HUES64 (cell line): ENCODE measurements at regions not wholly inside any gene's neighbourhood (a gene's known extent, or its start where the extent isn't known, plus 50 kb on each side); places are given as distances from the start of the nearest gene placed in this dataset.

Experiments
- H3K27ac ChIP-seq: 2 replicates; pipeline ENCODE4 v1.7.0; 2013; ENCODE audit warnings: low read depth, low read length, inconsistent platforms
- H3K27me3 ChIP-seq: 2 replicates; pipeline ENCODE4 v1.6.1; 2013; ENCODE audit warnings: mild to moderate bottlenecking, low read length; ENCODE audit not compliant: insufficient read depth
- H3K36me3 ChIP-seq: 2 replicates; pipeline ENCODE4 v1.6.1; 2013; ENCODE audit warnings: mild to moderate bottlenecking, low read length; ENCODE audit not compliant: insufficient read depth
- H3K4me1 ChIP-seq: 2 replicates; pipeline ENCODE4 v1.6.1; 2013; ENCODE audit warnings: mild to moderate bottlenecking, low read length, moderate library complexity; ENCODE audit not compliant: insufficient read depth
- H3K4me3 ChIP-seq: 2 replicates; pipeline ENCODE4 v1.5.1; 2013; ENCODE audit warnings: mild to moderate bottlenecking, low read length, moderate library complexity
- H3K9ac ChIP-seq: 2 replicates; pipeline ENCODE4 v1.6.1; 2013; ENCODE audit warnings: mild to moderate bottlenecking, low read depth, low read length
- H3K9me3 ChIP-seq: 2 replicates; pipeline ENCODE4 v1.6.1; 2013; ENCODE audit warnings: low read depth, low read length; ENCODE audit not compliant: insufficient read depth
- WGBS: fragments of 150-250, 120-280 bp; methylation state at CpG from one replicate; pipeline ENCODE4 v1.1.7; 2013; ENCODE audit warnings: missing lambda C conversion rate; 5-methylcytosine and 5-hydroxymethylcytosine counted together

DNA sequence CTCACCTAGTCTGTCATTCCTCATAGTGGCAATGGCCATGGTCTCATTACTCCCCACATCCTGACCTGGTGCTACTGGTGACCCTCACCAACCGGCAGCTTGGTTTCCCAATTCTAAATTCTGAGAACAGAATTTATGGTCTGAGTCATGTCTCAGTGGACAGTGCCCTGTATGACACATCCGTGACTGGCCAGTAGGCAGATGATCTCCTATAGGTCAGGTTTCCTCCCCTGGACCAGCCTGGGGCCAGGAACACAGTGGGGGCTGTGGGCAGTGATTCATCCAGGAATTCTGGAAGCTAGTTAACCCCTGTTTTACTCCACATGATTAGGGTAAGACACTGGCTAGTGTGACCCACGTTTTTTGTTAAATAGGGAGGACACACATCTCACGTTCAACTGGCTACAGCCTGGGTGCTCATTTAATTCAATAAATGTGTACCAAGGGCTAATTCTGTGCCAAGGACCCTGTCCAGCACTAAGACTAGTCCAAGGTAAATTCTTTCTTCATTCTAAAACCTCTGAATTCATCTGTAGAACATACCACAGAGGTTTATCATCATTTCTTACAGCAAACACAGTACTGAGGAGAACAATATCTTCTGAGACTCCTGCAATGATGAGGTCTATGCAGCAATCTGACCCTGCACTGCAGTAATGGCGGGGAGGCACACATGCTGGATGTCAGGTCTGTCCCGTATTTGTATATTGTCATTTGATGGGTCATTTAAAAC lies 249.6 kb upstream of the TBX3 start:
- 77% methylated on average over 5 of the region's 6 CpGs for WGBS
- H3K9ac ChIP-seq = no peak overlapping the region
- H3K36me3 ChIP-seq = no peaks in the 10 kb centered on the region
- no peaks in the 10 kb centered on the region for H3K27me3 ChIP-seq
- no peak overlapping the region for H3K27ac ChIP-seq
- no peaks in the 10 kb centered on the region; the same call in 1 of the 2 replicates for H3K4me1 ChIP-seq
- H3K9me3 ChIP-seq = peaks cover 8% of the 10 kb centered on the region; the same call in 1 of the 2 replicates
- H3K4me3 ChIP-seq = no peak overlapping the region

DNA sequence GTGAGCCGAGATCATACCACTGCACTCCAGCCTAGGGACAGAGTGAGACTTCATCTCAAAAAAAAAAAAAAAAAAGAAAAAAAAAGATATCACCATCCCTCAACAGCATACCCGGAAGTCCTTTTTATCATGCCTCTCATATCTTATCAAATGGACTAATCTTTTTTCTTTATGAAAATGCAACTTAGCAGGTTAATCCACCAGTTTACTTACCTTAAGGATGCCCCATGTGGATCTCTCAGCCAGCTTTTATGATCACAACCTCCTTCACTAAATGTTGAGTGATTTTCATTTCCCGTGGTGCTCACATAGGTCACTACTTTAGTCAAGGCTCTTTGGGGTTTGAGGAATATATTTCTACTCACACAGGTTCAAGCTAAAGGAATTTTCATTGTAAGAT lies 248.8 kb upstream of the TBX3 start:
- Histone ChIP-seq H3K9ac (no peak overlapping the region), H3K4me1 (no peaks in the 10 kb centered on the region; the same call in 1 of the 2 replicates), H3K4me3 (no peak overlapping the region), H3K27me3 (no peaks in the 10 kb centered on the region), H3K36me3 (no peaks in the 10 kb centered on the region), H3K27ac (no peak overlapping the region), H3K9me3 (peaks cover 8% of the 10 kb centered on the region; the same call in 1 of the 2 replicates)
- WGBS = 97% methylated on average over 3 of the region's 3 CpGs

DNA sequence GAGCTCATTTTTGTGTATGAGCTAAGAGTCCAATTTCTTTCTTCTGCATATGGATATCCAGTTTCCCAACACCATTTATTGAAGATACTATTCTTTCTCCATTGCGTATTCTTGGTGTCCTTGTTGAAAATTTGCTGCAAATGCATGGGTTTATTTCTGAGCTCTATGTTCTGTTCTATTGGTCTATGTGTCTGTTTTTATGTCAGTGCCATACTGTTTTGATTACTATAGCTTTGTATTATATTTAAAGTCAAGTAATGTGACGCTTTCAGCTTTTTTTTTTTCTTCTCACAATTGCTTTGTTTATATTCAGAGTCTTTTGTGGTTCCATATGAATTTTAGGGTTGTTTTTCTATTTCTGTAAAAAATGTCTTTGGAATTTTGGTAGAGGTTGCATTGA lies 247.1 kb upstream of the TBX3 start:
- WGBS = 100% methylated on average over 1 of the region's 2 CpGs
- H3K9ac ChIP-seq = no peak overlapping the region
- no peak overlapping the region for H3K27ac ChIP-seq
- H3K4me3 ChIP-seq = no peak overlapping the region
- no peaks in the 10 kb centered on the region for H3K36me3 ChIP-seq
- H3K9me3 ChIP-seq = peaks cover 8% of the 10 kb centered on the region; the same call in 1 of the 2 replicates
- no peaks in the 10 kb centered on the region for H3K27me3 ChIP-seq
- no peaks in the 10 kb centered on the region for H3K4me1 ChIP-seq

DNA sequence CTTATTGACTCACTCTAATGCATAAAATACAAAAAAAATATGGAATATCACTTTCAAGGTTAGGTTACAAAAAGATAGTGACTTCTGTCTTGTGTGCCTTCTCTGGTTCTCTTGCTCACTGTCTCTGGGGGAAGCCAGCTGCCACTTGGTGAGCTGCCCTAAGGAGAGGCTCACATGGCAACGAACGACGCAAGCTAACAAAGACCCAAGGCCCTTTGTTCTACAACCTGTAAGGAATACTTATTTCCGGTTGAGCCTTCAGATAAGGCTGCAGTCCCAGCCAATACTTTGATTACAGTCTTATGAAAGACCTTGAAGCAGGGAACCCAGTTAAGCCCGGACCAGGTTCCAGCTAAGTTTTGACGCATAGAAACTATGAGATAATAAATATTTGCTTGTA lies 242.4 kb upstream of the TBX3 start:
- no peak overlapping the region for H3K9ac ChIP-seq
- no peak overlapping the region for H3K4me3 ChIP-seq
- H3K27ac ChIP-seq = no peak overlapping the region
- H3K36me3 ChIP-seq = no peaks in the 10 kb centered on the region
- WGBS = 96% methylated on average over 5 of the region's 6 CpGs
- H3K4me1 ChIP-seq = no peaks in the 10 kb centered on the region
- H3K27me3 ChIP-seq = no peaks in the 10 kb centered on the region
- H3K9me3 ChIP-seq = peaks cover 8% of the 10 kb centered on the region; the same call in 1 of the 2 replicates

DNA sequence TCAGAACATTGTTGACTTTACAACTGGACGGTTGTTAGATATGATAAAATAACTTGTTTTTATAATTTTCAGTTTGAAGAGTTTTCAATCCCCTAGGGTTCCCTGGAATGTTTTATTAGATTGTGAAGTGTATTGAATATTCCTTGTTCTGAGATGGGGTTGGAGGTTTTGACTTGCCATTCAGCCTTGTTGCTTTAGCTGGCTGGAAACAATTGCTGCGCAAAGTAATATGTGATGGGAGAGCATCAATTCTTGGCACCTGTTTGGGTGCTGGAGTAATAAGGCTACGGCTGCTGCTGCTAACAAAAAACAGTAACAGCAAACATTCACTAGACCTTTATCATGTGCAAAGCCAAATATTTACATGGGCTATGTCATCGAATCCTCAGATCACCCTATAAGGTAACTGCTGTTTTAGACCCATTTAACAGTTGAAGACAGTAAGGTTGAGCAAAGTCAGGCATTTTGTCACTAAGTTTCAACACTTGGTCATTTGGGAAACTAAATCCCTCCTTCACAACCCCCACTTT lies 241.0 kb upstream of the TBX3 start:
- no peaks in the 10 kb centered on the region for H3K36me3 ChIP-seq
- H3K4me3 ChIP-seq = no peak overlapping the region
- no peaks in the 10 kb centered on the region for H3K4me1 ChIP-seq
- WGBS = 95% methylated on average over 4 of the region's 4 CpGs
- H3K27ac ChIP-seq = no peak overlapping the region
- H3K9ac ChIP-seq = no peak overlapping the region
- no peaks in the 10 kb centered on the region for H3K9me3 ChIP-seq
- no peaks in the 10 kb centered on the region for H3K27me3 ChIP-seq

DNA sequence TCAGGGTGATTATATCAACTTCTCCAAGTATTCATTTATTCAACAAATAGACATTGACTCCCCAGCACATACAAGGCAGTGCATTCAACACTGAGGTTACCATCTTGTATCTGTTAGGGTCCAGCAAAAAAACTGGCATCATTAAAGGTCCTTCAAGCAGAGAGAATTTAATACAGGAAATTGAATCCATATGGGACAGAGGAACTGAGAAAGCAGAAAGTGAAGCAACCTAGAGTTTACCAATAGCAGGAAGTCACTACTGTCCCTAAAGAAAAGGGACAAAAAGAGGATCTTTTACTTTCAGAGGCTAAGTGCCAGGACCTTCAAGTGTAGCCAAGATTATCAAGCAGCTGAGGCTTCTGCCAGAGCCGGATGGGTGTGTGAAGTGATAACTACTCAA lies 237.8 kb upstream of the TBX3 start:
- 75% methylated on average over 1 of the region's 1 CpG for WGBS
- Histone ChIP-seq H3K36me3 (no peaks in the 10 kb centered on the region), H3K9me3 (0 out of 2 replicates have a peak, but pooled peaks cover 4% of the 10 kb centered on the region), H3K4me1 (no peaks in the 10 kb centered on the region), H3K4me3 (no peak overlapping the region), H3K27me3 (no peaks in the 10 kb centered on the region), H3K9ac (no peak overlapping the region), H3K27ac (no peak overlapping the region)

DNA sequence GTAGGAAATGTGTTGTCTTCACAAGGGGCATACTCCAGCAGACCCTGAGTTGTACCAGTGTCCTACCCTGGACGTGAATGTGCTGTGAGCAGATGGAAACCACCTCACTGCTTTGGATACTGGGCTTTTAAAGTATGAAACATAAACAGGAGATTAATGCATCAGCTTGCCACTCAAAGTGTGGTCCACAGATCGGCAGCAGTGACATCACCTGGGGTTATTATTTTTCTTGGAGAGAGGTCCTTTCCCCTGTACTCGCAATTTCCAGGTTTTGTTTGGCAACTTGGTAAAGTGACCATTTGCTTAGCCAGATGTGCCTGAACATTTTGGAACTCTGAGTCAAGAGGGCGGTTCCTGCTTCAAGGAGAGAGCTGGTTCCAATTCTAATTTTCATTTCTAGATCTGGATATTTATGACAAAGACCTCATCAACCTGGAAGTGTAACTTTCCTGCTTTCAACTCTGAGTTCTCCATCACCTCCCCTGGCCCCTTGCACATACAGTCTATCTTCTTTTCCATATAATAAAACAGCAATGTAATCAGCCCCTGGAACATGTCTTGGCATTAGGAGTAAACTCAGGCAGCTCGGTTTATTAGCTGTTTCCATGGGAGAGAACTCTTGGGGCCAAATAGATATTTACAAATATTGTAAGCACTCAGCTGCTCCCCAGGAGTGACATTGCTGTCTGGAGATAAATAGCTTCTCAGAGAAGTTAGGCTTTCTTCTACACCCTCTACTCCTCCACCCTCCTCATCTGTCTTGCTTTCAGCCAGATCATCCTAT lies 237.0 kb upstream of the TBX3 start:
- Histone ChIP-seq H3K4me1 (no peaks in the 10 kb centered on the region), H3K9me3 (0 out of 2 replicates have a peak, but pooled peaks cover 4% of the 10 kb centered on the region)
- WGBS = 91% methylated on average over 5 of the region's 5 CpGs

DNA sequence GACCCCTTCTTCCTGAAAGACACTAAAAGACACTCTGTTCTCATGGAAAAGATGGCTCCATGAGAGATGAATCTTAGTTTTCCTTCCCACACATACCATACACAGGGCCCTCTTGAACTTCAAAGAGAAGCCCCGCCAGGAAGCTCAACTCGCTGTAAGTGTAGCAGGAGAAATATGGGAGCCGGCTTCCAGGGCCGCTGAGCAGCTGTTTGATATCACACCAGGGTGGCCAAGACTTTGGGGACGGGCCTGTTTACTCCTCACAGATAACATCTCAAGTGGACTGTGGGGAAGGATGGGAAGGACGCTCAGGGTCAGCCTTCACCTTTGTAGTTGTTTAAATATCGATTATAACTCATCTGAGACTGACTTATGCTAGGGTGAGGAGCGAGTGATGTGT lies 235.5 kb upstream of the TBX3 start:
- WGBS = 76% methylated on average over 8 of the region's 8 CpGs
- H3K27ac ChIP-seq = no peak overlapping the region
- H3K9me3 ChIP-seq = 0 out of 2 replicates have a peak, but pooled peaks cover 4% of the 10 kb centered on the region
- H3K4me1 ChIP-seq = no peaks in the 10 kb centered on the region; the same call in 1 of the 2 replicates
- no peaks in the 10 kb centered on the region for H3K36me3 ChIP-seq
- no peak overlapping the region for H3K9ac ChIP-seq
- H3K4me3 ChIP-seq = no peak overlapping the region
- H3K27me3 ChIP-seq = no peaks in the 10 kb centered on the region

More for the DNA sequence above, 237.0 kb upstream of the TBX3 start:
- H3K4me3 ChIP-seq = no peak overlapping the region
- H3K27me3 ChIP-seq = no peaks in the 10 kb centered on the region
- H3K9ac ChIP-seq = no peak overlapping the region
- H3K36me3 ChIP-seq = no peaks in the 10 kb centered on the region
- no peak overlapping the region for H3K27ac ChIP-seq

DNA sequence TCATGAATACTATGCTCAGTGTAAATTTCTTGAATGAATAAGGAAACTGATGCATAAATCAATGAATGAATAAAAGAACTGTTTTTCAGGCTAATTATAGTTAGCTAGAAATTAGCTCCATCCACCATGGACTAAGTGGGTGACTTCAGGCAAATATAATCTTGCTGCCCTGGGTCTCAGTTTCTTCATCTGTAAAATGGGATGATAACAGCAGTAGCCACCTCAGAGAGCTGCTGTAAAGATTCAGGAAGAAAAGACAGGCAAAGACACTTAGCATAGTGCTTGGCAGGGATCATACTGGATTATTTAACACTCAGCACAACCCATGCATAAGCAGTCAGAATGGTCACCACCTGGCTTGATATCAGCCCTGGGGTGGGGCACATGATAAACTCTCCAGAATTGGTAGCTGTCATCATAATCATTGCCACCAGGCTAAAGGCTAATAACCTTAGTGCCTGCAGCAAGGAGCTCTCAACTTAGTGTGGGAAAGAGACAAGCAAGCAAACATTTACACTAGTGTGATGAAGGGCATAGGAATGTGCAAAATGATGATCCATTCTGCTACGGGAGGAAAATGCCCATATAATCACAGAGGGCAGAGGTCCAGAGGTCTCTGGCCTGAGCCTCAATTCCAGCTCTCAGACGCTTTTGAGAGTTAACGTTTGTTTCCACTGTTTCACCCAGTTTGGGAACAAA lies 234.7 kb upstream of the TBX3 start:
- peaks cover 4% of the 10 kb centered on the region; the same call in 1 of the 2 replicates for H3K4me1 ChIP-seq
- no peaks in the 10 kb centered on the region for H3K27me3 ChIP-seq
- H3K27ac ChIP-seq = no peak overlapping the region
- 0 out of 2 replicates have a peak, but pooled peaks cover 4% of the 10 kb centered on the region for H3K9me3 ChIP-seq
- H3K36me3 ChIP-seq = no peaks in the 10 kb centered on the region
- no peak overlapping the region for H3K4me3 ChIP-seq
- WGBS = 61% methylated on average over 3 of the region's 3 CpGs
- H3K9ac ChIP-seq = no peak overlapping the region

DNA sequence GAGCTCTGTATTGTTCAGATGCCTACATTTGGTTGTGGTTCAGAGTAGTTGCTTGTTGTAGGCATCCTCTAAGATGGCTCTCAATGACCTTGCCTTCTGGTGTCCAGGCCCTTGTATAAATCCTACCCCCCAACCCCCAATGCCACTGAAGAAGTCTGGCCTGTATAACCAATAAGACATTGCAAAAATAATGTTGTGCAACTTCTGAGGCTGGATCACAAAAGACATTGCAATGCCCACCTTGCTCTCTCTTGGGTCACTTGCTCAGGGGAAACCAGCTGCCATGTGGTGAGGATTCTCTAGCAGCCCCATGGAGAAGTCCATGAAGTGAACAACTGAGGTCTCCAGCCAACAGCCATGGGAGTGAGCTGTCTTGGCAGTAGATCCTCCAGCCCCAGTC lies 234.0 kb upstream of the TBX3 start:
- Histone ChIP-seq H3K36me3 (no peaks in the 10 kb centered on the region), H3K9ac (no peak overlapping the region), H3K9me3 (0 out of 2 replicates have a peak, but pooled peaks cover 4% of the 10 kb centered on the region), H3K4me3 (no peak overlapping the region), H3K27ac (no peak overlapping the region), H3K4me1 (peaks cover 4% of the 10 kb centered on the region; the same call in 1 of the 2 replicates), H3K27me3 (no peaks in the 10 kb centered on the region)
